ENCODE measurements at regions not wholly inside any gene's neighbourhood (a gene's known extent, or its start where the extent isn't known, plus 50 kb on each side); places are given as distances from the start of the nearest gene placed in this dataset.

GRCh38 chr3:162170581-162170980 lies 674.0 kb downstream of the OTOL1 start:
- no peak for DNase-seq (ENCODE audit: low read depth in 4 of 4, low spot score in 3 of 4)

GRCh38 chr3:162171970-162172369 lies 675.4 kb downstream of the OTOL1 start:
- no peak for DNase-seq (ENCODE audit: low read depth in 4 of 4, low spot score in 3 of 4)

GRCh38 chr3:162175145-162175544 lies 678.5 kb downstream of the OTOL1 start:
- no peak for DNase-seq (ENCODE audit: low read depth in 4 of 4, low spot score in 3 of 4)

- no peak for DNase-seq (ENCODE audit: low read depth in 4 of 4, low spot score in 3 of 4)
These were observed 679.3 kb downstream of the OTOL1 start for GRCh38 chr3:162175878-162176277.

- no peak for DNase-seq (ENCODE audit: low read depth in 4 of 4, low spot score in 3 of 4)
These were observed 686.8 kb downstream of the OTOL1 start for GRCh38 chr3:162183440-162183839.

- no peak for DNase-seq (ENCODE audit: low read depth in 4 of 4, low spot score in 3 of 4)
These were observed 695.9 kb downstream of the OTOL1 start for GRCh38 chr3:162192340-162193029.

GRCh38 chr3:162193148-162194095 lies 696.8 kb downstream of the OTOL1 start:
- DNase-seq (ENCODE audit: low read depth in 4 of 4, low spot score in 3 of 4) = no peak

GRCh38 chr3:162195147-162195546 lies 698.5 kb downstream of the OTOL1 start:
- DNase-seq (ENCODE audit: low read depth in 4 of 4, low spot score in 3 of 4) = no peak

- DNase-seq (ENCODE audit: low read depth in 4 of 4, low spot score in 3 of 4) = no peak
These were observed 700.4 kb downstream of the OTOL1 start for GRCh38 chr3:162196964-162197363.

GRCh38 chr3:162200836-162201235 lies 704.2 kb downstream of the OTOL1 start:
- DNase-seq (ENCODE audit: low read depth in 4 of 4, low spot score in 3 of 4) = no peak

GRCh38 chr3:162206648-162207047 lies 710.0 kb downstream of the OTOL1 start:
- no peak for DNase-seq (ENCODE audit: low read depth in 4 of 4, low spot score in 3 of 4)

GRCh38 chr3:162211470-162211869 lies 714.9 kb downstream of the OTOL1 start:
- no peak for DNase-seq (ENCODE audit: low read depth in 4 of 4, low spot score in 3 of 4)

GRCh38 chr3:162213196-162213595 lies 716.6 kb downstream of the OTOL1 start:
- no peak for DNase-seq (ENCODE audit: low read depth in 4 of 4, low spot score in 3 of 4)

GRCh38 chr3:162213956-162214355 lies 717.3 kb downstream of the OTOL1 start:
- DNase-seq (ENCODE audit: low read depth in 4 of 4, low spot score in 3 of 4) = no peak

GRCh38 chr3:162217647-162218046 lies 721.0 kb downstream of the OTOL1 start:
- DNase-seq (ENCODE audit: low read depth in 4 of 4, low spot score in 3 of 4) = no peak

GRCh38 chr3:162218479-162218878 lies 721.9 kb downstream of the OTOL1 start:
- no peak for DNase-seq (ENCODE audit: low read depth in 4 of 4, low spot score in 3 of 4)

- DNase-seq (ENCODE audit: low read depth in 4 of 4, low spot score in 3 of 4) = no peak
These were observed 728.1 kb downstream of the OTOL1 start for GRCh38 chr3:162224746-162225145.

- no peak for DNase-seq (ENCODE audit: low read depth in 4 of 4, low spot score in 3 of 4)
These were observed 740.3 kb downstream of the OTOL1 start for GRCh38 chr3:162236949-162237348.

- DNase-seq (ENCODE audit: low read depth in 4 of 4, low spot score in 3 of 4) = no peak
These were observed 754.2 kb downstream of the OTOL1 start for GRCh38 chr3:162250782-162251181.

GRCh38 chr3:162262129-162262528 lies 765.5 kb downstream of the OTOL1 start:
- DNase-seq (ENCODE audit: low read depth in 4 of 4, low spot score in 3 of 4) = no peak

GRCh38 chr3:162263596-162263995 lies 767.0 kb downstream of the OTOL1 start:
- no peak for DNase-seq (ENCODE audit: low read depth in 4 of 4, low spot score in 3 of 4)

All from left renal pelvis (tissue), 4 donors.